Hepatocyte (in vitro differentiated cells): ENCODE measurements at regions not wholly inside any gene's neighbourhood (a gene's known extent, or its start where the extent isn't known, plus 50 kb on each side); places are given as distances from the start of the nearest gene placed in this dataset.
A peak's percentile ranks its signal among the peaks of the same experiment; 100 is the strongest.

Experiments
- DNase-seq: peaks from one replicate; pipeline ENCODE4 v3.0.0-alpha.2; 2016; ENCODE audit warnings: low spot score
- H2AFZ ChIP-seq: fragments of 200-600 bp; sonication (generic); 2 replicates; pipeline ENCODE4 v1.6.0; 2016; ENCODE audit warnings: antibody characterized with exemption, mild to moderate bottlenecking
- H3K27ac ChIP-seq: fragments of 200-600 bp; sonication (generic); 2 replicates; pipeline ENCODE4 v1.5.1; 2016; ENCODE audit warnings: mild to moderate bottlenecking
- H3K27me3 ChIP-seq: fragments of 200-600 bp; sonication (generic); 2 replicates; pipeline ENCODE4 v1.6.1; 2016
- H3K36me3 ChIP-seq: fragments of 200-600 bp; sonication (generic); replicated peaks from 2 replicates; pipeline ENCODE4 v1.5.1; 2016; ENCODE audit warnings: low read depth; ENCODE audit not compliant: insufficient read depth
- H3K4me1 ChIP-seq: fragments of 200-600 bp; sonication (generic); 2 replicates; pipeline ENCODE4 v1.5.1; 2016; ENCODE audit warnings: mild to moderate bottlenecking, moderate library complexity; ENCODE audit not compliant: insufficient read depth
- H3K4me2 ChIP-seq: fragments of 200-600 bp; sonication (generic); 2 replicates; pipeline ENCODE4 v1.6.0; 2016
- H3K4me3 ChIP-seq: fragments of 200-600 bp; sonication (generic); 2 replicates; pipeline ENCODE4 v1.5.1; 2016; ENCODE audit warnings: mild to moderate bottlenecking
- H3K79me2 ChIP-seq: fragments of 200-600 bp; sonication (generic); 2 replicates; pipeline ENCODE4 v1.6.0; 2017; ENCODE audit warnings: mild to moderate bottlenecking
- H3K9me2 ChIP-seq: fragments of 200-600 bp; sonication (generic); replicated peaks from 2 replicates; pipeline ENCODE4 v1.6.0; 2017; ENCODE audit warnings: mild to moderate bottlenecking; ENCODE audit not compliant: insufficient read depth
- H3K9me3 ChIP-seq: fragments of 200-600 bp; sonication (generic); 2 replicates; pipeline ENCODE4 v1.5.1; 2016; ENCODE audit warnings: low read depth, mild to moderate bottlenecking
- H4K20me1 ChIP-seq: fragments of 200-600 bp; sonication (generic); 2 replicates; pipeline ENCODE4 v1.6.0; 2016; ENCODE audit warnings: mild to moderate bottlenecking; ENCODE audit not compliant: insufficient read depth, poor library complexity, severe bottlenecking
- EZH2 ChIP-seq: fragments of 200-600 bp; sonication (generic); IDR thresholded peaks from 2 replicates; pipeline ENCODE4 v1.6.1; 2016; ENCODE audit warnings: antibody characterized with exemption, mild to moderate bottlenecking, borderline replicate concordance
- EZH2phosphoT487 ChIP-seq: fragments of 200-600 bp; sonication (generic); IDR thresholded peaks from one replicate; pipeline ENCODE4 v1.6.1; 2018; ENCODE audit warnings: antibody characterized with exemption, mild to moderate bottlenecking, low read depth, moderate library complexity; ENCODE audit not compliant: unreplicated experiment, severe bottlenecking
- WGBS: methylation state at CpG from one replicate; pipeline ENCODE4 v1.1.6; 2016; ENCODE audit warnings: low lambda C conversion rate; ENCODE audit errors: missing lambda C conversion rate; 5-methylcytosine and 5-hydroxymethylcytosine counted together
- TF ChIP-seq, protein P1 (sequence below): fragments of 200-600 bp; sonication (generic); IDR thresholded peaks from 2 replicates; pipeline ENCODE4 v1.5.1; 2016; ENCODE audit warnings: antibody characterized with exemption, mild to moderate bottlenecking; ENCODE audit not compliant: poor library complexity

DNA sequence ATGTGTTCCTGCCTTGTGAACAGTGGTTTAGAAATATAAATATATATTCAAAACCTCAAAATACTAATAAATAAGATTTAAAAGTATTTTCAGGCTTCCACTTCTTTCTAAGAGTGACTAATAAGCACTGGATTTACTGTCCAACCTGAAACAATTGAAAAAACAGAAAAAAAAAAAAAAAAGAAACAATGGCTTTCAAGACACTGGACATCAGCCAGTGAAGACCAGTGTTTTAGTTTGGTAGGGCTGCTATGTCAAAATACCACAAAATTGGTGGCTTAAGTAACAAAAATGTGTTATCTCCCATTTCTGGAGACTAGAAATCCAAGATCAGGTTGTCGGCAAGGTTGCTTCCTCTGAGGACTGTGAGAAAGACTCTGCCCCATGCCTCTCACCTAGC is 101.4 kb upstream of the PDE7B start:
- Histone ChIP-seq H3K27me3 (no peaks in the 10 kb centered on the region), H3K9me3 (no peaks in the 10 kb centered on the region), H3K4me3 (no peak overlapping the region), H4K20me1 (no peaks in the 10 kb centered on the region), H3K27ac (no peak overlapping the region), H3K4me2 (no peak overlapping the region), H3K9me2 (no peaks in the 10 kb centered on the region), H2AFZ (no peak overlapping the region), H3K79me2 (no peaks in the 10 kb centered on the region), H3K4me1 (no peaks in the 10 kb centered on the region), H3K36me3 (no peaks in the 10 kb centered on the region)
- WGBS = 95% methylated on average over 1 of the region's 1 CpG
- TF ChIP-seq EZH2phosphoT487 (no peak), EZH2 (no peak)
- TF ChIP-seq, protein P1, sequence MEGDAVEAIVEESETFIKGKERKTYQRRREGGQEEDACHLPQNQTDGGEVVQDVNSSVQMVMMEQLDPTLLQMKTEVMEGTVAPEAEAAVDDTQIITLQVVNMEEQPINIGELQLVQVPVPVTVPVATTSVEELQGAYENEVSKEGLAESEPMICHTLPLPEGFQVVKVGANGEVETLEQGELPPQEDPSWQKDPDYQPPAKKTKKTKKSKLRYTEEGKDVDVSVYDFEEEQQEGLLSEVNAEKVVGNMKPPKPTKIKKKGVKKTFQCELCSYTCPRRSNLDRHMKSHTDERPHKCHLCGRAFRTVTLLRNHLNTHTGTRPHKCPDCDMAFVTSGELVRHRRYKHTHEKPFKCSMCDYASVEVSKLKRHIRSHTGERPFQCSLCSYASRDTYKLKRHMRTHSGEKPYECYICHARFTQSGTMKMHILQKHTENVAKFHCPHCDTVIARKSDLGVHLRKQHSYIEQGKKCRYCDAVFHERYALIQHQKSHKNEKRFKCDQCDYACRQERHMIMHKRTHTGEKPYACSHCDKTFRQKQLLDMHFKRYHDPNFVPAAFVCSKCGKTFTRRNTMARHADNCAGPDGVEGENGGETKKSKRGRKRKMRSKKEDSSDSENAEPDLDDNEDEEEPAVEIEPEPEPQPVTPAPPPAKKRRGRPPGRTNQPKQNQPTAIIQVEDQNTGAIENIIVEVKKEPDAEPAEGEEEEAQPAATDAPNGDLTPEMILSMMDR = no peak
- DNase-seq = no peak

DNA sequence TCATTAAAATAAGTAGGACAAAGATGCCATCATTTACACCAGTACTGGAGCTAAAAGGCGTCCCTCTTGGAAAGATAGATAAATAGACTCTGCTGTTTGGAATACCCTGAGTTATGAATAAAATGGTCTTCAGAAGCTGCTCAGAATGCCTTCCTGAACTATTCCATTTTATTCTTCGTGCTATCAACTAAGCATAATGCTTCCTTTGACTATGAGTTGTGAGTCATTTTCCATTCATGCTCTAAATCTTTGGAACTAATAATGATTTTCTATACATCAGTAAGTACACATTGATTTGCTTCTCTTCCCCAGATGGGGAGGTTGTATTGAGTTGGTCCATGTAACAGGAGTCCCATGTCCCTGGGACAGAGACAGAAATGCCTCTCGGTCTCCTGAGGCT is 98.3 kb upstream of the PDE7B start:
- H3K36me3 ChIP-seq = no peaks in the 10 kb centered on the region
- H3K4me2 ChIP-seq = no peak overlapping the region
- H3K9me3 ChIP-seq = no peaks in the 10 kb centered on the region
- WGBS = 89% methylated on average over 3 of the region's 3 CpGs
- no peaks in the 10 kb centered on the region for H4K20me1 ChIP-seq
- TF ChIP-seq EZH2phosphoT487 (no peak), EZH2 (no peak)
- TF ChIP-seq, protein P1 = no peak
- H3K4me1 ChIP-seq = no peaks in the 10 kb centered on the region
- no peaks in the 10 kb centered on the region for H3K27me3 ChIP-seq
- no peak overlapping the region for H2AFZ ChIP-seq
- H3K9me2 ChIP-seq = no peaks in the 10 kb centered on the region
- DNase-seq = no peak
- H3K4me3 ChIP-seq = no peak overlapping the region
- H3K27ac ChIP-seq = no peak overlapping the region
- H3K79me2 ChIP-seq = no peaks in the 10 kb centered on the region

DNA sequence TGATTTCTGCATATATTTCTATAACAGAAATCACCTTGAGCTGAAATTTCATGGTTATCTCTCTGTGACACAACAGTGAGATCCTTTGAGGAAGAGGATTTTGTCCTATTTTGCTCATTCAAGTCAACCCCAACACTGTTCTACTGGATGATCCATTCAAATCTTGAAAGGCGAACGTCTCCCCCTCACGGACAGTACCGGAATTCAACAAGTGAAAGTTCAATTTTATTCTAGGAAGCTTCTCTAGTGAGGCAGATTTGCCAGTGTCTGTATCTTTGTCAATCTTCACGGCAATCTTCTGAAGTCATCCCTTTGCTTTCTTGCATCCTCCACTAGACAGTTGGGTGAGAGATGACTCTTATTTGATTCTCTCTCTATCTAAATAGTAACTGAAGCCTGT is 91.7 kb upstream of the PDE7B start:
- Histone ChIP-seq H3K9me3 (no peaks in the 10 kb centered on the region), H3K36me3 (no peaks in the 10 kb centered on the region), H4K20me1 (no peaks in the 10 kb centered on the region), H2AFZ (no peak overlapping the region), H3K9me2 (no peaks in the 10 kb centered on the region), H3K79me2 (no peaks in the 10 kb centered on the region), H3K4me2 (no peak overlapping the region), H3K27me3 (no peaks in the 10 kb centered on the region), H3K4me3 (no peak overlapping the region), H3K4me1 (no peaks in the 10 kb centered on the region), H3K27ac (no peak overlapping the region)
- 74% methylated on average over 5 of the region's 5 CpGs for WGBS
- no peak for DNase-seq
- TF ChIP-seq EZH2phosphoT487 = no peak
- TF ChIP-seq, protein P1 = peak; percentile 12
- no peak for TF ChIP-seq EZH2

DNA sequence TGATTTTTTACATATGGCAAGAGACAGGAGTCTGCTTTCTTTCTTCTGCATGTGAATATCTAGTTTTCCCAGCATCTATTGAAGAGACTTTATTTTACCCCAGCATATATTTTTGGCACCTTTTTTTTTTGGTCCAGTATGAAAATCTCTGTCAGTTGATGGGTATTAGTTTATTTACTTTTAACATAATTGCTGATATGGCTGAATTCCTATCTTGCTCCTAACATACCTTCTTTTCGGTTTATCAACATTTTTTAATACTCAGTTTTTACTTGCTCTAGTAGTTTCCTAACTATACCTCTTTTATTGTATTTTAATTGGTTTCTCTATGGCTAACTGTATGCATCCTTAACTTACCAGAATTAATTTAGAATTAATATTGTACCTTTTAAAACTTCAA is 77.5 kb upstream of the PDE7B start:
- Histone ChIP-seq H3K79me2 (no peaks in the 10 kb centered on the region), H2AFZ (no peak overlapping the region), H3K9me3 (no peaks in the 10 kb centered on the region), H3K36me3 (no peaks in the 10 kb centered on the region), H3K27me3 (no peaks in the 10 kb centered on the region), H3K4me1 (no peaks in the 10 kb centered on the region), H3K27ac (no peak overlapping the region), H3K9me2 (no peaks in the 10 kb centered on the region), H3K4me3 (no peak overlapping the region), H4K20me1 (no peaks in the 10 kb centered on the region), H3K4me2 (no peak overlapping the region)
- WGBS = 86% methylated on average over 1 of the region's 1 CpG
- no peak for DNase-seq
- TF ChIP-seq EZH2phosphoT487 (no peak), EZH2 (no peak)
- TF ChIP-seq, protein P1 = no peak
